OCI-LY1 (cell line): ENCODE measurements at regions not wholly inside any gene's neighbourhood (a gene's known extent, or its start where the extent isn't known, plus 50 kb on each side); places are given as distances from the start of the nearest gene placed in this dataset.

ENCODE experiments used
- H2AFZ ChIP-seq: fragments of 200-600 bp; sonication (generic), shearing (Covaris generic); 2 replicates; pipeline ENCODE4 v1.6.0; 2014; ENCODE audit warnings: antibody characterized with exemption, mild to moderate bottlenecking, low read length
- H3F3A ChIP-seq: fragments of 200-600 bp; sonication (generic), shearing (Covaris generic); 2 replicates; pipeline ENCODE4 v1.6.0; 2014; ENCODE audit warnings: mild to moderate bottlenecking, antibody characterized with exemption, low read length, moderate library complexity; ENCODE audit not compliant: insufficient read depth
- H3K27ac ChIP-seq: fragments of 200-600 bp; sonication (generic); 2 replicates; pipeline ENCODE4 v1.5.1; 2014; ENCODE audit warnings: low read length, mixed run types, mild to moderate bottlenecking, low read depth; ENCODE audit not compliant: poor library complexity, severe bottlenecking
- H3K27me3 ChIP-seq: fragments of 200-600 bp; sonication (generic); 2 replicates; pipeline ENCODE4 v1.6.0; 2014; ENCODE audit warnings: antibody characterized with exemption, mild to moderate bottlenecking, low read length, moderate library complexity; ENCODE audit not compliant: insufficient read depth
- H3K36me3 ChIP-seq: fragments of 200-600 bp; sonication (generic); 2 replicates; pipeline ENCODE4 v1.6.1; 2014; ENCODE audit warnings: mild to moderate bottlenecking, antibody characterized with exemption, low read length, moderate library complexity, mixed read lengths; ENCODE audit not compliant: insufficient read depth
- H3K4me1 ChIP-seq: fragments of 200-600 bp; sonication (generic); 2 replicates; pipeline ENCODE4 v1.5.1; 2014; ENCODE audit warnings: mild to moderate bottlenecking, low read length, moderate library complexity; ENCODE audit not compliant: insufficient read depth, severe bottlenecking
- H3K4me2 ChIP-seq: fragments of 200-600 bp; sonication (generic), shearing (Covaris generic); 2 replicates; pipeline ENCODE4 v1.6.1; 2014; ENCODE audit warnings: low read length
- H3K4me3 ChIP-seq: fragments of 200-600 bp; sonication (generic); 2 replicates; pipeline ENCODE4 v1.5.1; 2014; ENCODE audit warnings: low read length, low read depth, mild to moderate bottlenecking, mixed read lengths; ENCODE audit not compliant: poor library complexity, severe bottlenecking
- H3K79me2 ChIP-seq: fragments of 200-600 bp; shearing (Covaris generic); 2 replicates; pipeline ENCODE4 v1.6.1; 2016; ENCODE audit warnings: mixed run types, low read length, mixed read lengths; ENCODE audit not compliant: insufficient read depth
- H3K9ac ChIP-seq: fragments of 200-600 bp; sonication (generic), shearing (Covaris generic); 2 replicates; pipeline ENCODE4 v1.6.1; 2014; ENCODE audit warnings: mild to moderate bottlenecking, low read length, mixed read lengths
- H3K9me2 ChIP-seq: fragments of 200-600 bp; sonication (generic), shearing (Covaris generic); 2 replicates; pipeline ENCODE4 v1.6.1; 2014; ENCODE audit warnings: low read depth, mild to moderate bottlenecking, low read length, mixed read lengths
- H3K9me3 ChIP-seq: fragments of 200-600 bp; shearing (Covaris generic); 2 replicates; pipeline ENCODE4 v1.6.1; 2014; ENCODE audit warnings: low read length, mixed read lengths
- H4K20me1 ChIP-seq: fragments of 200-600 bp; sonication (generic), shearing (Covaris generic); 2 replicates; pipeline ENCODE4 v1.6.0; 2016; ENCODE audit warnings: mild to moderate bottlenecking, low read length; ENCODE audit not compliant: insufficient read depth
- EZH2 ChIP-seq: fragments of 200-600 bp; sonication (generic), shearing (Covaris generic); IDR thresholded peaks from 2 replicates; pipeline ENCODE4 v1.8.0; 2017; ENCODE audit warnings: borderline replicate concordance, mixed run types, mild to moderate bottlenecking, antibody characterized with exemption, low read length, moderate library complexity, mixed read lengths
- TF ChIP-seq, protein P1 (sequence below): fragments of 200-600 bp; sonication (generic), shearing (Covaris generic); IDR thresholded peaks from 2 replicates; pipeline ENCODE4 v1.5.1; 2017; ENCODE audit warnings: mild to moderate bottlenecking, antibody characterized with exemption, low read length, moderate library complexity, mixed read lengths

DNA sequence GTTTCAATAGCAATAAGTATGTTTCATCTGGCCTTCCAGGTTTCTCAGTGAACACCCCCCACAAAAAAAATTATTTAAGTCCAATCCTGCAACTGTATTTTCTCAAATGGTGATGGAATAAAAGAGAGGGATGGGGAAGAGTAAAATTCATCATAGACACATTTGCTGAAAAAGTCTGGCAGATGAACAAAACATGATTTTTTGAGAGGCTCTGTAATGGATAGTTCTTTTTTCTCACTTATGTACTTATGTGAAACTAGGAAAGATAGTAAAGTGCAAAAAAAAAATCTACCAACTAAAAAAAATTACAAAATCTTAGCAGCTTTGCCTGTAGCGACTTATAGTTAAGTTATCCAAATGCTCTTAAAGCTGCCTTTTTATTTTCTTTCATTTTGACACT is 412.4 kb downstream of the FOXG1 start:
- no peaks in the 10 kb centered on the region for H3K79me2 ChIP-seq

DNA sequence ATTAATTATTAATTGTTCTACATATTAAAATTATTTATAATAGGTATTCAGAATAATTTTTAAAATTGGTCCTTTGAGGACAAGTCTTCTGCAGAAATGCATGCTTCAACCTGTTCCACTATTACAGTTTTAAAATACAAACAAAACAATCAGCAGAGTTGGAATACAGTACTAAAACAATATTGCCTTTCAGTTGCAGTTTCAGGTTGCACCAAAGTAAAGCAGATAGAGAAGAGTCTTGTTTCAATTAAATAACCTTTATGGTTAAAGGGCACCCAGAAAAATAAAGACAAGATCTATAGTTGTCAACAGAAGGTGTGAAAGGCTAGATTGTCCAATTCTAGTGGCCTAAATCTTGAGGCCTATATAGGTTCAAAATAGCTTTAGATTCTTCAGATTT is 424.5 kb downstream of the FOXG1 start:
- TF ChIP-seq EZH2, result no peak
- TF ChIP-seq, protein P1, sequence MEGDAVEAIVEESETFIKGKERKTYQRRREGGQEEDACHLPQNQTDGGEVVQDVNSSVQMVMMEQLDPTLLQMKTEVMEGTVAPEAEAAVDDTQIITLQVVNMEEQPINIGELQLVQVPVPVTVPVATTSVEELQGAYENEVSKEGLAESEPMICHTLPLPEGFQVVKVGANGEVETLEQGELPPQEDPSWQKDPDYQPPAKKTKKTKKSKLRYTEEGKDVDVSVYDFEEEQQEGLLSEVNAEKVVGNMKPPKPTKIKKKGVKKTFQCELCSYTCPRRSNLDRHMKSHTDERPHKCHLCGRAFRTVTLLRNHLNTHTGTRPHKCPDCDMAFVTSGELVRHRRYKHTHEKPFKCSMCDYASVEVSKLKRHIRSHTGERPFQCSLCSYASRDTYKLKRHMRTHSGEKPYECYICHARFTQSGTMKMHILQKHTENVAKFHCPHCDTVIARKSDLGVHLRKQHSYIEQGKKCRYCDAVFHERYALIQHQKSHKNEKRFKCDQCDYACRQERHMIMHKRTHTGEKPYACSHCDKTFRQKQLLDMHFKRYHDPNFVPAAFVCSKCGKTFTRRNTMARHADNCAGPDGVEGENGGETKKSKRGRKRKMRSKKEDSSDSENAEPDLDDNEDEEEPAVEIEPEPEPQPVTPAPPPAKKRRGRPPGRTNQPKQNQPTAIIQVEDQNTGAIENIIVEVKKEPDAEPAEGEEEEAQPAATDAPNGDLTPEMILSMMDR, result no peak
- H2AFZ ChIP-seq, result no peak overlapping the region
- H3K9me2 ChIP-seq, result no peaks in the 10 kb centered on the region
- H3K4me3 ChIP-seq, result no peak overlapping the region
- no peak overlapping the region for H3K27ac ChIP-seq
- H3K9ac ChIP-seq, result no peak overlapping the region
- no peaks in the 10 kb centered on the region for H3K27me3 ChIP-seq
- no peaks in the 10 kb centered on the region for H3K9me3 ChIP-seq
- no peaks in the 10 kb centered on the region for H4K20me1 ChIP-seq
- no peaks in the 10 kb centered on the region for H3K36me3 ChIP-seq
- no peaks in the 10 kb centered on the region for H3K79me2 ChIP-seq
- H3F3A ChIP-seq, result no peaks in the 10 kb centered on the region
- no peak overlapping the region for H3K4me2 ChIP-seq
- H3K4me1 ChIP-seq, result no peaks in the 10 kb centered on the region

More for the DNA sequence above, 412.4 kb downstream of the FOXG1 start:
- TF ChIP-seq EZH2, result no peak
- TF ChIP-seq, protein P1, result no peak
- Histone ChIP-seq H3K36me3 (no peaks in the 10 kb centered on the region), H3K9ac (no peak overlapping the region), H3K4me1 (no peaks in the 10 kb centered on the region), H4K20me1 (no peaks in the 10 kb centered on the region), H3K4me2 (no peak overlapping the region), H3K9me3 (no peaks in the 10 kb centered on the region), H3K27me3 (no peaks in the 10 kb centered on the region), H3K9me2 (no peaks in the 10 kb centered on the region), H3F3A (no peaks in the 10 kb centered on the region), H3K27ac (no peak overlapping the region), H2AFZ (no peak overlapping the region), H3K4me3 (no peak overlapping the region)

DNA sequence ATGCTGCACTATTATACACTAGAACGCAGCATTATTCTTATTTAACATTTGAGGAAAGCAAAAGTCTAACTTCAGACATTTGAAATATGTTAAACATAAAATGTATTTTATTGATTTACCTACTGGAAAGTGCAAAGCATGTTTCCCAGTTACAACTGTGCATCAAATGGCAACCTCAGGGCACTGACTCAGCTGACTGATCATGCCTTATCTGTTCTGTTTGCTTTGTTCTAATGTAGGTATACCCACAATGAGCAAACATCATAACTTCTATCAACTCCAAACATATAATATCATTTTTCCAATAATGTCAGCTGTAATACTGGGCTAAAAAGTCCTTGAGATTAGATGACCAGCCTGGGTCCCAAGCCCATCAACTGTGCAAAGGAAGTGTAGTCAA is 431.0 kb downstream of the FOXG1 start:
- H3K79me2 ChIP-seq, result no peaks in the 10 kb centered on the region
- no peaks in the 10 kb centered on the region for H3K9me3 ChIP-seq
- H4K20me1 ChIP-seq, result no peaks in the 10 kb centered on the region
- no peak overlapping the region for H3K4me2 ChIP-seq
- no peaks in the 10 kb centered on the region for H3K27me3 ChIP-seq
- H3K4me1 ChIP-seq, result no peaks in the 10 kb centered on the region
- no peak overlapping the region for H2AFZ ChIP-seq
- no peak overlapping the region for H3K27ac ChIP-seq
- H3K9ac ChIP-seq, result no peak overlapping the region
- no peaks in the 10 kb centered on the region for H3K9me2 ChIP-seq
- TF ChIP-seq, protein P1, result no peak
- TF ChIP-seq EZH2, result no peak
- H3F3A ChIP-seq, result no peaks in the 10 kb centered on the region
- no peak overlapping the region for H3K4me3 ChIP-seq
- H3K36me3 ChIP-seq, result no peaks in the 10 kb centered on the region
